SK-N-SH (cell line): ENCODE measurements at regions not wholly inside any gene's neighbourhood (a gene's known extent, or its start where the extent isn't known, plus 50 kb on each side); places are given as distances from the start of the nearest gene placed in this dataset.

Experiments used
- GABPA ChIP-seq: IDR thresholded peaks from 2 replicates; pipeline ENCODE4 v1.4.0; 2012; ENCODE audit warnings: low read depth, mild to moderate bottlenecking
- MAX ChIP-seq: IDR thresholded peaks from 2 replicates; pipeline ENCODE4 v1.4.0; 2012; ENCODE audit warnings: low read depth
- MXI1 ChIP-seq: IDR thresholded peaks from 2 replicates; pipeline ENCODE4 v1.6.1; 2012; ENCODE audit warnings: mild to moderate bottlenecking, low read depth, low read length, improper control_type of control experiment
- RCOR1 ChIP-seq: fragments of 150-350 bp; IDR thresholded peaks from 2 replicates; pipeline ENCODE4 v1.6.1; 2017; ENCODE audit warnings: antibody characterized with exemption, low read length

- TF ChIP-seq GABPA: no peak
- TF ChIP-seq RCOR1: no peak
- no peak for TF ChIP-seq MXI1
- TF ChIP-seq MAX: no peak
Measured at GRCh38 chr6:126795161-126795560, 323.3 kb upstream of the RSPO3 start.
